ENCODE measurements at regions not wholly inside any gene's neighbourhood (a gene's known extent, or its start where the extent isn't known, plus 50 kb on each side); places are given as distances from the start of the nearest gene placed in this dataset.

DNA sequence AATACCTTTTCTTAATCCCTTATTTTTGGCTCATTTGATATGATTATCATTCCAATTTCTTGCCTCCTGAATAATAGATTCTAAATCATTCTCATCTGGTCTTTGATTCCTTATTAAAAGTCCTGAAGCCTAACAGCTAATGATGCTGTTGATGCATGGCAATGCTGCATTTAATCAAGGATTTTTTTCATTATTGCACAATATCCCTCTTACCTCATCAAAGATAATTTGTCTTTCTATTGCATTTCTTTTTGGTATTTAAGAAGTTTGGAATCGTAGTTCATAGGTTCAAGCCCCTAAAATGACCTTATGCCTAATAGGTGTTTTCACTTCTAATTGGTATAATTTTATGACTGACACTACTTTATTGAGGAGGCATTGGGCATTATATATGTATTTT lies 648.2 kb upstream of the STXBP6 start:
- TF ChIP-seq POLR2A (IDR thresholded peaks at IDR 0.05): no peak
- TF ChIP-seq, protein P1, sequence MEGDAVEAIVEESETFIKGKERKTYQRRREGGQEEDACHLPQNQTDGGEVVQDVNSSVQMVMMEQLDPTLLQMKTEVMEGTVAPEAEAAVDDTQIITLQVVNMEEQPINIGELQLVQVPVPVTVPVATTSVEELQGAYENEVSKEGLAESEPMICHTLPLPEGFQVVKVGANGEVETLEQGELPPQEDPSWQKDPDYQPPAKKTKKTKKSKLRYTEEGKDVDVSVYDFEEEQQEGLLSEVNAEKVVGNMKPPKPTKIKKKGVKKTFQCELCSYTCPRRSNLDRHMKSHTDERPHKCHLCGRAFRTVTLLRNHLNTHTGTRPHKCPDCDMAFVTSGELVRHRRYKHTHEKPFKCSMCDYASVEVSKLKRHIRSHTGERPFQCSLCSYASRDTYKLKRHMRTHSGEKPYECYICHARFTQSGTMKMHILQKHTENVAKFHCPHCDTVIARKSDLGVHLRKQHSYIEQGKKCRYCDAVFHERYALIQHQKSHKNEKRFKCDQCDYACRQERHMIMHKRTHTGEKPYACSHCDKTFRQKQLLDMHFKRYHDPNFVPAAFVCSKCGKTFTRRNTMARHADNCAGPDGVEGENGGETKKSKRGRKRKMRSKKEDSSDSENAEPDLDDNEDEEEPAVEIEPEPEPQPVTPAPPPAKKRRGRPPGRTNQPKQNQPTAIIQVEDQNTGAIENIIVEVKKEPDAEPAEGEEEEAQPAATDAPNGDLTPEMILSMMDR (IDR thresholded peaks at IDR 0.05): no peak
